ENCODE measurements at regions not wholly inside any gene's neighbourhood (a gene's known extent, or its start where the extent isn't known, plus 50 kb on each side); places are given as distances from the start of the nearest gene placed in this dataset.

GRCh38 chr16:31819386-31819785 is 54.2 kb upstream of the ZNF267 start:
- TF ChIP-seq CTCF (IDR thresholded peaks at IDR 0.05) = no peak
- no peak for TF ChIP-seq POLR2A (IDR thresholded peaks at IDR 0.05)

Measured in thyroid gland (tissue), 4 donors.